Astrocyte (in vitro differentiated cells and primary cell): ENCODE measurements at regions not wholly inside any gene's neighbourhood (a gene's known extent, or its start where the extent isn't known, plus 50 kb on each side); places are given as distances from the start of the nearest gene placed in this dataset.

Experiments
- DNase-seq: peaks from one replicate; pipeline ENCODE4 v3.0.0-alpha.2; 2010; ENCODE audit warnings: low read depth
- FAIRE-seq: peaks from 2 replicates; lab custom pipeline; 2011; peaks lifted over from hg19 to GRCh38; lab: Jason Lieb, UNC
- H2AFZ ChIP-seq: 2 replicates; pipeline ENCODE4 v1.6.0; 2012; ENCODE audit warnings: low read depth, low read length, inconsistent platforms
- H3K27ac ChIP-seq: 2 replicates; pipeline ENCODE4 v1.5.1; 2011; ENCODE audit warnings: low read depth, low read length, inconsistent platforms
- H3K27me3 ChIP-seq: 2 replicates; pipeline ENCODE4 v1.6.0; 2011; ENCODE audit warnings: low read length, inconsistent platforms; ENCODE audit not compliant: insufficient read depth
- H3K36me3 ChIP-seq: 2 replicates; pipeline ENCODE4 v1.5.1; 2011; ENCODE audit warnings: low read length, inconsistent platforms; ENCODE audit not compliant: insufficient read depth
- H3K4me1 ChIP-seq: 2 replicates; pipeline ENCODE4 v1.5.1; 2011; ENCODE audit warnings: low read length, inconsistent platforms; ENCODE audit not compliant: insufficient read depth
- H3K4me2 ChIP-seq: 2 replicates; pipeline ENCODE4 v1.6.0; 2012; ENCODE audit warnings: low read length, inconsistent platforms
- H3K4me3 ChIP-seq: 2 replicates; pipeline ENCODE4 v1.5.1; 2011; ENCODE audit warnings: low read depth, mild to moderate bottlenecking, low read length, inconsistent platforms; ENCODE audit not compliant: insufficient read depth
- H3K79me2 ChIP-seq: 2 replicates; pipeline ENCODE4 v1.6.0; 2012; ENCODE audit warnings: mild to moderate bottlenecking, low read length, inconsistent platforms; ENCODE audit not compliant: insufficient read depth
- H3K9ac ChIP-seq: 2 replicates; pipeline ENCODE4 v1.6.0; 2012; ENCODE audit warnings: mild to moderate bottlenecking, low read length, inconsistent platforms
- H3K9me3 ChIP-seq: 2 replicates; pipeline ENCODE4 v1.5.1; 2012; ENCODE audit warnings: low read depth, mild to moderate bottlenecking, low read length, inconsistent platforms; ENCODE audit not compliant: insufficient read depth
- H4K20me1 ChIP-seq: 2 replicates; pipeline ENCODE4 v1.6.0; 2012; ENCODE audit warnings: low read length, inconsistent platforms; ENCODE audit not compliant: insufficient read depth
- H3K27ac Mint-ChIP-seq: one replicate; pipeline ENCODE4 v1.8.0; 2021; ENCODE audit warnings: mild to moderate bottlenecking, mixed read lengths; ENCODE audit not compliant: unreplicated experiment
- H3K27me3 Mint-ChIP-seq: one replicate; pipeline ENCODE4 v1.8.0; 2021; ENCODE audit warnings: low read depth, mixed read lengths; ENCODE audit not compliant: unreplicated experiment
- H3K36me3 Mint-ChIP-seq: one replicate; pipeline ENCODE4 v1.8.0; 2021; ENCODE audit warnings: low read depth, mixed read lengths; ENCODE audit not compliant: unreplicated experiment
- H3K4me1 Mint-ChIP-seq: one replicate; pipeline ENCODE4 v1.8.0; 2021; ENCODE audit warnings: low read depth, mixed read lengths; ENCODE audit not compliant: unreplicated experiment
- H3K4me3 Mint-ChIP-seq: one replicate; pipeline ENCODE4 v1.8.0; 2021; ENCODE audit warnings: mild to moderate bottlenecking, moderate library complexity, mixed read lengths; ENCODE audit not compliant: unreplicated experiment
- H3K9me3 Mint-ChIP-seq: one replicate; pipeline ENCODE4 v1.8.0; 2021; ENCODE audit warnings: mild to moderate bottlenecking, mixed read lengths; ENCODE audit not compliant: unreplicated experiment
- EZH2 ChIP-seq: IDR thresholded peaks from 2 replicates; pipeline ENCODE4 v1.6.1; 2012; ENCODE audit warnings: mild to moderate bottlenecking, low read length, inconsistent platforms; ENCODE audit not compliant: insufficient read depth
- TF ChIP-seq, protein P1 (sequence below): IDR thresholded peaks from 2 replicates; pipeline ENCODE4 v1.5.1; 2011; ENCODE audit warnings: low read depth, mild to moderate bottlenecking, inconsistent platforms, low read length, moderate library complexity; ENCODE audit not compliant: insufficient read depth

DNA sequence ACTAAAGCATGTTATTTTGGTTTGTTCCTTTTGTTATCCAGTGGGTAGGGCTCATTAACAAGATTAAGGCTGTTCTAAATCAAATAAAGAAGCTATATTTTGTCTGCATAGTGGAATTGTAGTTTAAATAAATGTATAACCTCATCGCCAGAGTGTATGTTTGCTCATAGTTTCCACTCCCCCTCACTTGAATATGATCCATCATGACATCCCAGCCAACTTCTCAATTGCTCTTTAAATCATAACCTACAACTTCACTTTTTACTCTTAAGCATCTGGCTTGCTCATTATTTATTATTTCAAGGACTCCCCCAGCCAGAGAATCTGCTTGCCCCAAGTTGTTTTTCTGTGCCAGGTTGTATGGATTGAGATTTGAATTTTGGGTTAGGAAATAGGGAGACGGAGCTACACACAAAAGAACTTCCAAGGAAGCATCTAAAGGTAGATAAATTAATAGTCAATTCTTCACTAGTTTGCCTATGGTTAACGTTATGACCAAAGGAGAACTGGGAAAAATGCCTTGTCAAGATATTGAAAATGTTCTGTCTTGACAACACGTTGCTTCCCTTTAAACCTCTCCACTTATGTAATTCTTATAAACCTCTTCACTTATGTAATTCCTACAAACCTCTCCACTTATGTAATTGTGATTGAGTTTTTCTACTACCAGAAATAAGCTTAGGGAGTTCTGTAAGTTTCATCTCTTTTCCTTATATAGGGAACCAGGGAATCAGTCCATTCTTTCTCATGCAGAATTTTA lies 55.4 kb upstream of the UPP2 start:
- FAIRE-seq (no peak), DNase-seq (no peak)
- H2AFZ ChIP-seq, result no peak overlapping the region
- no peak overlapping the region for H3K4me3 ChIP-seq
- no peaks in the 10 kb centered on the region for H3K36me3 ChIP-seq
- Mint-ChIP-seq H3K4me3 (no peak overlapping the region), H3K27me3 (peaks cover 5% of the 10 kb centered on the region), H3K27ac (no peak overlapping the region), H3K4me1 (peaks cover 2% of the 10 kb centered on the region), H3K36me3 (no peaks in the 10 kb centered on the region), H3K9me3 (no peaks in the 10 kb centered on the region)
- no peaks in the 10 kb centered on the region for H3K79me2 ChIP-seq
- H3K27me3 ChIP-seq, result no peaks in the 10 kb centered on the region
- H4K20me1 ChIP-seq, result no peaks in the 10 kb centered on the region
- H3K9me3 ChIP-seq, result no peaks in the 10 kb centered on the region
- no peak overlapping the region for H3K27ac ChIP-seq
- no peak overlapping the region for H3K4me2 ChIP-seq
- TF ChIP-seq EZH2, result no peak
- TF ChIP-seq, protein P1, sequence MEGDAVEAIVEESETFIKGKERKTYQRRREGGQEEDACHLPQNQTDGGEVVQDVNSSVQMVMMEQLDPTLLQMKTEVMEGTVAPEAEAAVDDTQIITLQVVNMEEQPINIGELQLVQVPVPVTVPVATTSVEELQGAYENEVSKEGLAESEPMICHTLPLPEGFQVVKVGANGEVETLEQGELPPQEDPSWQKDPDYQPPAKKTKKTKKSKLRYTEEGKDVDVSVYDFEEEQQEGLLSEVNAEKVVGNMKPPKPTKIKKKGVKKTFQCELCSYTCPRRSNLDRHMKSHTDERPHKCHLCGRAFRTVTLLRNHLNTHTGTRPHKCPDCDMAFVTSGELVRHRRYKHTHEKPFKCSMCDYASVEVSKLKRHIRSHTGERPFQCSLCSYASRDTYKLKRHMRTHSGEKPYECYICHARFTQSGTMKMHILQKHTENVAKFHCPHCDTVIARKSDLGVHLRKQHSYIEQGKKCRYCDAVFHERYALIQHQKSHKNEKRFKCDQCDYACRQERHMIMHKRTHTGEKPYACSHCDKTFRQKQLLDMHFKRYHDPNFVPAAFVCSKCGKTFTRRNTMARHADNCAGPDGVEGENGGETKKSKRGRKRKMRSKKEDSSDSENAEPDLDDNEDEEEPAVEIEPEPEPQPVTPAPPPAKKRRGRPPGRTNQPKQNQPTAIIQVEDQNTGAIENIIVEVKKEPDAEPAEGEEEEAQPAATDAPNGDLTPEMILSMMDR, result no peak
- no peak overlapping the region for H3K9ac ChIP-seq
- H3K4me1 ChIP-seq, result no peaks in the 10 kb centered on the region

DNA sequence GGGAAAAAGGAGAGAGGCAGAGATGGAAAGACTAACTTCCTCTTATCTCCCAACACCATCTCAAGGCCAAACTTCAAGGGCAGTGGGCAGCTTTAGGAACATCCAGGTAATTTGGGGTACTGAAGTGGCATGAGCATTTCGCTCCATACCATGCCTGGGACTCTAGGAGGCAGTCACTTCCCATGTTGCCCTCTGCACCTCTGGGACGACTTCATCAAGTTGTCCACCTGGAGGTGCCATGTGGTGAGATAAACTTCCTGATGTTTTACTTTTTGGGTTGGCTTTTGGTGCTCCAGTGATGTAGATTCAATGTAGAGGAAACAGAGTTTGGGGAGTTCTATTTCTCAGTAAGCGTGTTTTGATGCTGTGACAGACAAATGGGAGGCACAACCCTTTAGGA lies 56.3 kb upstream of the UPP2 start:
- H3K27me3 ChIP-seq, result no peaks in the 10 kb centered on the region
- H3K4me1 ChIP-seq, result no peaks in the 10 kb centered on the region
- no peak overlapping the region for H3K4me3 Mint-ChIP-seq
- H3K4me3 ChIP-seq, result no peak overlapping the region
- H3K27ac ChIP-seq, result no peak overlapping the region
- H3K27ac Mint-ChIP-seq, result no peak overlapping the region
- TF ChIP-seq, protein P1, result no peak
- TF ChIP-seq EZH2, result no peak
- no peaks in the 10 kb centered on the region for H3K36me3 Mint-ChIP-seq
- no peaks in the 10 kb centered on the region for H3K9me3 ChIP-seq
- H3K4me2 ChIP-seq, result no peak overlapping the region
- FAIRE-seq (no peak), DNase-seq (no peak)
- H2AFZ ChIP-seq, result no peak overlapping the region
- H3K4me1 Mint-ChIP-seq, result peaks cover 2% of the 10 kb centered on the region
- no peaks in the 10 kb centered on the region for H3K36me3 ChIP-seq
- H3K27me3 Mint-ChIP-seq, result peaks cover 5% of the 10 kb centered on the region
- H4K20me1 ChIP-seq, result no peaks in the 10 kb centered on the region
- no peaks in the 10 kb centered on the region for H3K79me2 ChIP-seq
- H3K9me3 Mint-ChIP-seq, result no peaks in the 10 kb centered on the region
- H3K9ac ChIP-seq, result no peak overlapping the region
